Kidney (tissue), 13 donors: ENCODE measurements at regions not wholly inside any gene's neighbourhood (a gene's known extent, or its start where the extent isn't known, plus 50 kb on each side); places are given as distances from the start of the nearest gene placed in this dataset.

Experiments
- DNase-seq, 5 donors: peaks; one replicate each; pipeline ENCODE4 v3.0.0-alpha.2; 2013 to 2020
- FAIRE-seq: peaks from 2 replicates; lab custom pipeline; 2012; peaks lifted over from hg19 to GRCh38; lab: Jason Lieb, UNC
- H3K27ac ChIP-seq, 2 donors: one replicate each; pipeline ENCODE4 v1.7.0; 2013; ENCODE audit warnings: low read depth in 2 of 2, low read length in 2 of 2, inconsistent platforms in 1 of 2
- H3K27me3 ChIP-seq: one replicate; pipeline ENCODE4 v1.7.1; 2013; ENCODE audit warnings: low read length, inconsistent platforms; ENCODE audit not compliant: control insufficient read depth, insufficient read depth
- H3K36me3 ChIP-seq, 3 donors: one replicate each; pipeline versions ENCODE4 v1.7.0 to v1.7.1; 2013; ENCODE audit warnings: low read length in 3 of 3, control low read depth in 1 of 3, inconsistent platforms in 1 of 3; ENCODE audit not compliant: insufficient read depth in 3 of 3, control insufficient read depth in 2 of 3
- H3K4me1 ChIP-seq, 3 donors: one replicate each; pipeline versions ENCODE4 v1.7.0 to v1.7.1; 2013; ENCODE audit warnings: low read length in 3 of 3, inconsistent platforms in 1 of 3, low read depth in 1 of 3; ENCODE audit not compliant: control insufficient read depth in 2 of 3, insufficient read depth in 2 of 3
- H3K4me3 ChIP-seq, 3 donors: one replicate each; pipeline versions ENCODE4 v1.7.0 to v1.8.1; 2013; ENCODE audit warnings: low read length in 3 of 3, control low read depth in 1 of 3, inconsistent platforms in 1 of 3
- H3K9ac ChIP-seq, 3 donors: one replicate each; pipeline versions ENCODE4 v1.7.0 to v1.7.1; 2013; ENCODE audit warnings: low read length in 3 of 3, control low read depth in 1 of 3, inconsistent platforms in 1 of 3
- H3K9me3 ChIP-seq, 3 donors: one replicate each; pipeline versions ENCODE4 v1.7.0 to v1.7.1; 2013; ENCODE audit warnings: low read length in 3 of 3, control low read depth in 1 of 3, inconsistent platforms in 1 of 3; ENCODE audit not compliant: control insufficient read depth in 2 of 3, insufficient read depth in 1 of 3
- CTCF ChIP-seq: IDR thresholded peaks from 3 replicates; pipeline ENCODE4 v1.5.1; 2012; ENCODE audit warnings: mild to moderate bottlenecking, moderate library complexity, borderline replicate concordance; ENCODE audit not compliant: insufficient read depth; ENCODE audit errors: extremely low read depth
- intact Hi-C: fragments of 100-400 bp; cut with DNase I; formaldehyde crosslinking; loops from one replicate; pipeline ENCODE4 v1.11.1; 2022
- donor health status: control.
- donor health status: control.
- donor health status: control.
- donor health status: control.
- donor health status: control.
- donor health status: DM: yes; HTN: yes; CAD: no.
- donor health status: Normal renal cell carcinoma (clear cell type).

DNA sequence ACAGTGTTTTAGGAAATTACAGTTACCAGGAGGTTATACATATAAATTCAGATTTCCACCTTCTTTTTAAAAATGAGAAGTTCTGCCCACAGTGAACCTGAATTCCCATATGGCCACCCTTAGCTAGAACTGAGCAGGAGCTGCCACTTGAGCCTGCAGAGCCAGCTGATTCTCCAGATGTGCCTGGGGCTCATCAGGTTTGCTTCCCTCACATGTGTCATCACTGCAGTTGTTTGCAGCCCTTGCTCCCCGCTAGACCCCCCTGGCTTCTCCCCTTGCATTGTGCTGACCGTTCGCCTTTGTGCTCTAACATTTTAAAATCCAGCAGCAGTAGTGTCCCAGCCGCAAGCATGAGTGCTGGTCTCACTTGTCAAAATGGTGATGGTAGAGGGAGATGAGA is 131.1 kb downstream of the UTRN start:
- no peak for DNase-seq
- Histone ChIP-seq H3K4me3 (no peak overlapping the region), H3K27ac (no peak overlapping the region), H3K27me3 (no peaks in the 10 kb centered on the region), H3K36me3 (no peaks in the 10 kb centered on the region), H3K9ac (no peak overlapping the region), H3K4me1 (no peaks in the 10 kb centered on the region), H3K9me3 (no peaks in the 10 kb centered on the region)
- intact Hi-C loops, result no loop called here
- FAIRE-seq, result no peak
- no peak for TF ChIP-seq CTCF

- H3K9ac ChIP-seq, result no peak overlapping the region
- H3K27me3 ChIP-seq, result no peaks in the 10 kb centered on the region
- DNase-seq (no peak), FAIRE-seq (no peak)
- intact Hi-C loops, result no loop called here
- no peak for TF ChIP-seq CTCF
- no peak overlapping the region for H3K27ac ChIP-seq
- H3K9me3 ChIP-seq, result no peaks in the 10 kb centered on the region
- no peaks in the 10 kb centered on the region for H3K4me1 ChIP-seq
- H3K36me3 ChIP-seq, result no peaks in the 10 kb centered on the region
- no peak overlapping the region for H3K4me3 ChIP-seq
Observed at GRCh38 chr6:144416773-144417172, 131.6 kb downstream of the UTRN start.

DNA sequence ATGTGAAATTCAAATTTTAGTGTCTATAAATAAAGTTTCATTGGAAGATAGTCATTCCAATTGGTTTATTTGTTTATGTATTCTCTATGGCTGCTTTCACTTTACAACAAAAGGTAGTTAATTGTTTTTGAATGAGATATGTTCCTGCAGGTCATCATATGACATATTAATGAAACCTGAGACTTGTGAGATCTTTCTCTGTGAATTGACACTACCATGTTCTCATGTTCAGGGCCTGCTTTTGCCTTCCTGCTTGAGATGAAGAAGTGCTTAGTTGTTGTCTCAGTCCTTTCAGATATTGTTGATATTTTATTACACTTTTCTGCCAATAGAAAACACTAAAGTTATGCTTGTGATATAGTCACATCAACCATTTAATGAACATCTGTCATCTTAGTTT is 132.5 kb downstream of the UTRN start:
- no peak for DNase-seq
- intact Hi-C loops, result no loop called here
- Histone ChIP-seq H3K36me3 (no peaks in the 10 kb centered on the region), H3K9me3 (no peaks in the 10 kb centered on the region), H3K9ac (no peak overlapping the region), H3K4me1 (no peaks in the 10 kb centered on the region), H3K27ac (no peak overlapping the region), H3K27me3 (no peaks in the 10 kb centered on the region), H3K4me3 (no peak overlapping the region)
- FAIRE-seq, result no peak
- TF ChIP-seq CTCF, result no peak

DNA sequence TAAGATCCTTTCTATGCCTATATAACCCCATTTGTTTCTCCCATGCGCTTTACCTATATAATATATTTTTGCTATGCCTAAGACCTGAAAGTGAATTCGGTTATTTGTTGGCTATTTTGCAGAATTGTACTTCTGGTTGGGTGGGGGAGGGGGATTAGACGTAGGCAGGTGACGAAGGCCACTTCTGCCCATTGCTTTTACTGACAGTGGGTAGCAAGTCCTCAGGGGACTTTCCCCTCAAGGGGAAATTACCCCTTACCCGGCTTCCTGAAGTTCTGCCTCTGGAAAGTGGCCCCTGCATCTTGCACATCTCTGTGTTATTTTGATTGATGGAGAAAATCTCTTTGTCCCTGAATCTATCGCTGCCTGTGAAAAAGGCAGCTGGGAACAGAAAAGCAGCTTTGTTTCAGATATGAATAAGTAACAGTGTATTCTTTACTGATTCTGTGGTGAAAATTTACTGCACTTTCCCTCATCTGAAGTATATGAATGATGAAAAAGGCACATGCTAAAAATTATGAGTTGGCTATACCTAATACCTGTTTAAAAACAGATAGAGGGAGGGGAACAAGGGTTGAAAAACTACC is 133.9 kb downstream of the UTRN start:
- Histone ChIP-seq H3K9me3 (no peaks in the 10 kb centered on the region), H3K27me3 (no peaks in the 10 kb centered on the region), H3K9ac (no peak overlapping the region), H3K4me3 (no peak overlapping the region), H3K27ac (no peak overlapping the region), H3K4me1 (no peaks in the 10 kb centered on the region), H3K36me3 (no peaks in the 10 kb centered on the region)
- no peak for TF ChIP-seq CTCF
- intact Hi-C loops, result no loop called here
- FAIRE-seq (no peak), DNase-seq (no peak)
